Osteocyte (in vitro differentiated cells): ENCODE measurements at regions not wholly inside any gene's neighbourhood (a gene's known extent, or its start where the extent isn't known, plus 50 kb on each side); places are given as distances from the start of the nearest gene placed in this dataset.
"Not testable (repeated sequence)": the region's sequence is repeated elsewhere in the genome, so short reads cannot be mapped to it uniquely, and the experiment has no call there.

Experiments used
- DNase-seq: peaks from one replicate; pipeline ENCODE4 v3.0.0; 2021; ENCODE audit warnings: mixed read lengths; ENCODE audit not compliant: unreplicated experiment; ENCODE audit errors: extremely low spot score
- H3K27ac Mint-ChIP-seq: one replicate; pipeline ENCODE4 v1.8.0; 2021; ENCODE audit warnings: mild to moderate bottlenecking, mixed read lengths; ENCODE audit not compliant: unreplicated experiment
- H3K27me3 Mint-ChIP-seq: one replicate; pipeline ENCODE4 v1.8.0; 2021; ENCODE audit warnings: mixed read lengths; ENCODE audit not compliant: unreplicated experiment
- H3K36me3 Mint-ChIP-seq: one replicate; pipeline ENCODE4 v1.8.0; 2021; ENCODE audit warnings: mixed read lengths; ENCODE audit not compliant: unreplicated experiment
- H3K4me1 Mint-ChIP-seq: one replicate; pipeline ENCODE4 v1.8.0; 2021; ENCODE audit warnings: mixed read lengths; ENCODE audit not compliant: unreplicated experiment
- H3K4me3 Mint-ChIP-seq: one replicate; pipeline ENCODE4 v1.8.0; 2021; ENCODE audit warnings: mild to moderate bottlenecking, moderate library complexity, mixed read lengths; ENCODE audit not compliant: unreplicated experiment
- H3K9me3 Mint-ChIP-seq: one replicate; pipeline ENCODE4 v1.8.0; 2021; ENCODE audit warnings: mixed read lengths; ENCODE audit not compliant: unreplicated experiment
- TF ChIP-seq, protein P1 (sequence below): fragments of 200-600 bp; sonication (generic); IDR thresholded peaks from 2 replicates; pipeline ENCODE4 v1.5.0; 2021; ENCODE audit warnings: antibody characterized with exemption, mild to moderate bottlenecking, moderate library complexity

DNA sequence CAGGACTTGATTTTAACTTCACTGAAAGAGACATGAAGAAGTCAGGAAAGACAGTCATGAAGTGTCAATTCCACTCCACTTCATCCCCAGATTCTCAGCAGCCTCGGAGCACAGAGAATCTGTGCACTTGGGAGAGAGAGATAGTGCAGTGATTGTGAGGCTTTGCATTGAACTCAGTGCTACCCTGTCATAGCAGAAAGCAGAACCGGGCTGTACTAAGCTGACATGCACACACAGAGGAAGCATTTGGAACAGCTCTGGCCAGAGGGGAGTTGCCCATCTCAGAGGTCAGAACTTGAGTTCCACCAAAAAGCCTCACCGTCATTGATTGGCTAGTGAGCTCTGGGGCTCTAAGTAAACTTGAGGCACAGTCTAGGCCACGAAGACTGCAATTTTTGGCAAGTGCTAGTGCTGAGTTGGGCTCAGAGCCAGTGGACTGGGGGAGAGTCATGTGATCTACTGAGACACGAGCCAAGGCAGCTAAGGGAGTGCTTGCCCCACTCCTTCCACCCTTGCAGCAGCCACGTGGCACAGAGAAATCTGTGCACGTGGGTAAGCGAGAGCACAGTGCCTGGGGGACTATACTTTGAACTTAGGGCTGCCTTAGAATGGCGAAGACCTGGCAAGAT lies 810.2 kb upstream of the ADAMTS5 start:
- TF ChIP-seq, protein P1, sequence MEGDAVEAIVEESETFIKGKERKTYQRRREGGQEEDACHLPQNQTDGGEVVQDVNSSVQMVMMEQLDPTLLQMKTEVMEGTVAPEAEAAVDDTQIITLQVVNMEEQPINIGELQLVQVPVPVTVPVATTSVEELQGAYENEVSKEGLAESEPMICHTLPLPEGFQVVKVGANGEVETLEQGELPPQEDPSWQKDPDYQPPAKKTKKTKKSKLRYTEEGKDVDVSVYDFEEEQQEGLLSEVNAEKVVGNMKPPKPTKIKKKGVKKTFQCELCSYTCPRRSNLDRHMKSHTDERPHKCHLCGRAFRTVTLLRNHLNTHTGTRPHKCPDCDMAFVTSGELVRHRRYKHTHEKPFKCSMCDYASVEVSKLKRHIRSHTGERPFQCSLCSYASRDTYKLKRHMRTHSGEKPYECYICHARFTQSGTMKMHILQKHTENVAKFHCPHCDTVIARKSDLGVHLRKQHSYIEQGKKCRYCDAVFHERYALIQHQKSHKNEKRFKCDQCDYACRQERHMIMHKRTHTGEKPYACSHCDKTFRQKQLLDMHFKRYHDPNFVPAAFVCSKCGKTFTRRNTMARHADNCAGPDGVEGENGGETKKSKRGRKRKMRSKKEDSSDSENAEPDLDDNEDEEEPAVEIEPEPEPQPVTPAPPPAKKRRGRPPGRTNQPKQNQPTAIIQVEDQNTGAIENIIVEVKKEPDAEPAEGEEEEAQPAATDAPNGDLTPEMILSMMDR = no peak

DNA sequence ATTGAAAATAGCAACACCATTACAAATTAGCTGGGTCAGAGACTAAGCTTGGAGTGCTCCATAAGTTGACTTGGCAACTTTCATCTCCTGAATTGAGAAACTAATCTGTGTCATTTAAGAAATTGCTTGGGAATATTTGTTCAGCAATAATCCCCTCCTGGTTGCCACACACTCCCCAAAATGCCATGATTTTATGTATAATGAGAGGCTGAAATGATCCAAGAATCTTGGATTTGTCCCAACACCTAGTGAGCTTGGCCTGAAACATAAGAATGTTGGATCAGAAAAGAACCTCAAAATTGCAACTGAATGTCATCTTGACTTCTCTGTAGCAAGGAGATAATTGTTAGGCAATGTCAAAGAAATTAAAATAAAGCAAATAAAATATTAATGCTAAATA lies 805.9 kb upstream of the ADAMTS5 start:
- H3K27ac Mint-ChIP-seq = no peak overlapping the region
- no peak overlapping the region for H3K4me3 Mint-ChIP-seq
- no peaks in the 10 kb centered on the region for H3K4me1 Mint-ChIP-seq
- TF ChIP-seq, protein P1 = no peak
- H3K36me3 Mint-ChIP-seq = no peaks in the 10 kb centered on the region
- no peak for DNase-seq
- H3K27me3 Mint-ChIP-seq = no peaks in the 10 kb centered on the region
- no peaks in the 10 kb centered on the region for H3K9me3 Mint-ChIP-seq

More for the DNA sequence above, 810.2 kb upstream of the ADAMTS5 start:
- Mint-ChIP-seq H3K27me3 (no peaks in the 10 kb centered on the region), H3K4me1 (no peaks in the 10 kb centered on the region), H3K36me3 (no peaks in the 10 kb centered on the region), H3K4me3 (no peak overlapping the region), H3K27ac (no peak overlapping the region), H3K9me3 (peaks cover 6% of the 10 kb centered on the region)
- no peak for DNase-seq

DNA sequence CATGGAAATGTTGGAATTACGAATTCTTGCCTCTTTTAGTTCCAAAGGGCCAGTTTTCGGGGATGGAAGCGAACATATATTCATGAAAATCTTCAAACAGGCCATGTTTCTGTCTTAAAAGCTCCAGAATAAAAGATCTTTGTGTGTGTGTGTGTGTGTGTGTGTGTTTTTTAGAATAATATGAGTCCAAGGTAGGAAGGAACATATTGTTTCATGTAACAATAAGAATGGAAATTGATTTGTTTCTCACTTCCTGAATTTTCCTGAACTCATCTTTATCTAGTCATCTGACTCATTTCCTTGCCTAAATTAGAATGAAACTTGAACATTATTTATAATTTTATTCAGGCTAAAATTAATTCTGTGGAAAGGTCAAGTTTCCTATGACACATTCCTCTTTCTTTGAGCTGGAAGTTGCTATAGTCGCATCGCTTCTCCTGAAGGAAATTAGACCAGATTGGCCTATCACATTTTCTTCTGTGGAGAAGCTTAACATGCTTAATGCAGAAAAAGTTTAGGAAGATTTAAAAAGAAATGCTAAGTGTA lies 805.1 kb upstream of the ADAMTS5 start:
- H3K4me1 Mint-ChIP-seq = no peaks in the 10 kb centered on the region

DNA sequence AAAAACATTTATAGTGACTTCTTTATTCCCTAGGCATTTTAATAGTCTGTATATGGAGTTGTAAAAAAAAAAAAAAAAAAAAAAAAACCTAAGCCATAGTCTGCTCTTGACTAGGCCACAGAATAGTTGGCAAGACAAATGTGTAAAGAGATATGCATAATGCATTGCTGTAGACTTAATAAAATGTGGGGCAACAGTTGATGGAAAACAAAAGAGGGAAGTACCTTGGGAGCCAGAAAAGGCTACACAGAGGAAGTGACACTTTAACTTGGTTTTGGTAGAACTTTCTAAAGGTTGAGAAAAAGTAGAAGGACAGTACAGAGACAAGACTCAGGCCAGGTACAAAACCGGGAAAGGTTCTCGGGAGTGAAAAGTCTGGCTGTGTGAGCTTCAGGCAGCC lies 802.9 kb upstream of the ADAMTS5 start:
- Mint-ChIP-seq H3K4me1 (no peaks in the 10 kb centered on the region), H3K36me3 (no peaks in the 10 kb centered on the region), H3K27me3 (no peaks in the 10 kb centered on the region), H3K27ac (no peak overlapping the region), H3K9me3 (no peaks in the 10 kb centered on the region), H3K4me3 (no peak overlapping the region)
- DNase-seq = no peak
- TF ChIP-seq, protein P1 = no peak

More for the DNA sequence above, 805.1 kb upstream of the ADAMTS5 start:
- Mint-ChIP-seq H3K27me3 (no peaks in the 10 kb centered on the region), H3K27ac (no peak overlapping the region), H3K9me3 (no peaks in the 10 kb centered on the region), H3K4me3 (no peak overlapping the region), H3K36me3 (no peaks in the 10 kb centered on the region)
- TF ChIP-seq, protein P1 = no peak
- no peak for DNase-seq

DNA sequence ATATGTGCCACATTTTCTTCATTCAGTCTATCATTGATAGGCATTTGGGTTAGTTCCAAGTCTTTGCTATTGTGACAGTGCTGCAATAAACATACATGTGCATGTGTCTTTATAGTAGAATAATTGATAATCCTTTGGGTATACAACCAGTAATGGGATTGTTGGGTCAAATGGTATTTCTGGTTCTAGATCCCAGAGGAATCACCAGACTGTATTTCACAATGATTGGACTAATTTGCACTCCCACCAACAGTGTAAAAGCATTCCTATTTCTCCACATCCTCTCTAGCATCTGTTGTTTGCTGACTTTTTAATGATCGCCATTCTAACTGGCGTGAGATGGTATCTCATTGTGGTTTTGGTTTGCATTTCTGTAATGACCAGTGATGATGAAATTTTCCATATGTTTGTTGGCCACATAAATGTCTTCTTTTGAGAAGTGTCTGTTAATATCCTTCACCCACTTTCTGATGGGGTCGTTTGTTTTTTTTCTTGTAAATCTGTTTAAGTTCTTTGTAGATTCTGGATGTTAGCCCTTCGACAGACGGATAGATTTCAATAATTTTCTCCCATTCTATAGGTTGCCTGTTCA lies 801.3 kb upstream of the ADAMTS5 start:
- not testable (repeated sequence) for H3K4me1 Mint-ChIP-seq, H3K27ac Mint-ChIP-seq, H3K9me3 Mint-ChIP-seq, DNase-seq, H3K36me3 Mint-ChIP-seq, H3K4me3 Mint-ChIP-seq, H3K27me3 Mint-ChIP-seq
